Muscle of leg (tissue), 3 donors: ENCODE measurements at regions not wholly inside any gene's neighbourhood (a gene's known extent, or its start where the extent isn't known, plus 50 kb on each side); places are given as distances from the start of the nearest gene placed in this dataset.

ENCODE experiments used
- DNase-seq: peaks from one replicate; pipeline ENCODE4 v3.0.0; 2013
- H3K27ac ChIP-seq: one replicate; pipeline ENCODE4 v1.5.1; 2013; ENCODE audit warnings: mild to moderate bottlenecking, low read length, control low read depth
- H3K27me3 ChIP-seq: one replicate; pipeline ENCODE4 v1.6.1; 2013; ENCODE audit warnings: low read length; ENCODE audit not compliant: control insufficient read depth, insufficient read depth
- H3K36me3 ChIP-seq: one replicate; pipeline ENCODE4 v1.6.1; 2013; ENCODE audit warnings: low read length; ENCODE audit not compliant: control insufficient read depth, insufficient read depth
- H3K4me1 ChIP-seq: one replicate; pipeline ENCODE4 v1.6.1; 2013; ENCODE audit warnings: low read length; ENCODE audit not compliant: control insufficient read depth, insufficient read depth
- H3K4me3 ChIP-seq: one replicate; pipeline ENCODE4 v1.5.1; 2013; ENCODE audit warnings: low read length, control low read depth
- H3K9me3 ChIP-seq: replicated peaks from 2 replicates; pipeline ENCODE4 v1.6.1; 2013; ENCODE audit warnings: low read depth, low read length; ENCODE audit not compliant: control insufficient read depth
- WGBS: methylation state at CpG from one replicate; pipeline ENCODE4 v1.1.5; 2013; ENCODE audit warnings: missing lambda C conversion rate; ENCODE audit not compliant: insufficient coverage; 5-methylcytosine and 5-hydroxymethylcytosine counted together

DNA sequence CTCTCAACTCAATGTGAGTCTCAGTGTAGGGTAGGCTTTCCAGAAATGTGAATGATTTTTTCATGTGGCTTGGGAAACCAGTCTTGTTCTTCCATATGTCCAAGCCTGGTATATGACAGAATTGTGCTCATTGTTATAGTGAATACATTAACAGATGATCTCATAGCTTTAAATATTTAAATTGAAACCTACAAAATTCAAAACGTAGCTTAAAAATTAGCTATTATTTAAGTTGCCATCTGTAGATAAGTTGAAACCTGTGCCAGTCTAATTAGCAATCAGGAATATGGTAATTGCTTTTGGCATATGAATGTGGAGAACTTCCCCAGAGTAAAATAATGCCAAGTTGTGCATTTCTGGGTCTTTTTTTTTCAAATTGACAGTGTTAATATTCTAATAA lies 891.6 kb upstream of the SEL1L start:
- H3K9me3 ChIP-seq, result peaks cover 9% of the 10 kb centered on the region
- no peak for DNase-seq
- H3K36me3 ChIP-seq, result no peaks in the 10 kb centered on the region
- no peak overlapping the region for H3K27ac ChIP-seq
- H3K27me3 ChIP-seq, result no peaks in the 10 kb centered on the region
- H3K4me1 ChIP-seq, result peaks cover 3% of the 10 kb centered on the region
- H3K4me3 ChIP-seq, result no peak overlapping the region
- no CpG with 5 or more reads among the region's 1 CpG for WGBS

- Histone ChIP-seq H3K9me3 (no peaks in the 10 kb centered on the region), H3K4me3 (no peak overlapping the region), H3K36me3 (no peaks in the 10 kb centered on the region), H3K27me3 (no peaks in the 10 kb centered on the region), H3K27ac (no peak overlapping the region), H3K4me1 (no peaks in the 10 kb centered on the region)
- no peak for DNase-seq
These were observed 897.4 kb upstream of the SEL1L start for GRCh38 chr14:82431031-82431430.

DNA sequence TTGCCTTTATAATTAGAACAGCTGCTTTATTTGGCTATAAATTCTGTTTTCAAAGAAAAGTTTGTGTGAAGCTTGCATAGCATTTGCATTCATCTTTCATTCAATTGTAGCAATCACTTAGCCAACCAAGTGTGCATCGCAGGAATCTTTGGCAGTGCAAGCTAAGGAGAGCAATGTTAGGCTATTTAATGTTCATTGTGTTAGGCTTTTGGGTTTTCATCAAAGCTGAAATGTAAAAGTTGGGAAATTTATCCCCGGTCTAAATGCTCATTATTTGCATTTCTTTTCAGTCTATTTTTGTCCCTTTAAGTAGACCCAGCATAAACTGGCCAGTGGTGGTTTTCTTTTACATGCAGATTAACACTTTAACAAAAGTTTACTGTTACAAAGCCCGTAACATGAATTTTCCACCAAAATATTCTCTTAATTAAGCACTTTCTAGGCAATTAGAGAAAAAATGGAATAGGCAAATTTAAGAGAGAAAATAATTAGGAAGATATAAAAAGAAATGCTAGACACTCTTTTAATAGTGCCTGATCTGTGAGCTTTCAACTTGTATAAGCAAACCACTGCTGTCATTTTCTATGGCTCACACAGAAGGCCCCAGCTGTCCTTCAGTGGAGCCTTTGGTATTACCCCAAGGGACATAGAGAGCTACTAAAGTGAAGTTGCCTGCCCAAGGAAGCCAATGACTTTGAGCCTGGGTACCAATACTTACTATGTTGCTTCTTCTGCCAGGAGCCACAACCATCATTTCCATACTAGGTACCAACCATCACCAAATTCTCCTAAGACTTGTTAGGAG lies 898.9 kb upstream of the SEL1L start:
- no peaks in the 10 kb centered on the region for H3K36me3 ChIP-seq
- no peaks in the 10 kb centered on the region for H3K9me3 ChIP-seq
- no peaks in the 10 kb centered on the region for H3K27me3 ChIP-seq
- no peaks in the 10 kb centered on the region for H3K4me1 ChIP-seq
- no peak for DNase-seq
- no peak overlapping the region for H3K27ac ChIP-seq
- WGBS, result no CpG with 5 or more reads among the region's 3 CpGs
- no peak overlapping the region for H3K4me3 ChIP-seq

DNA sequence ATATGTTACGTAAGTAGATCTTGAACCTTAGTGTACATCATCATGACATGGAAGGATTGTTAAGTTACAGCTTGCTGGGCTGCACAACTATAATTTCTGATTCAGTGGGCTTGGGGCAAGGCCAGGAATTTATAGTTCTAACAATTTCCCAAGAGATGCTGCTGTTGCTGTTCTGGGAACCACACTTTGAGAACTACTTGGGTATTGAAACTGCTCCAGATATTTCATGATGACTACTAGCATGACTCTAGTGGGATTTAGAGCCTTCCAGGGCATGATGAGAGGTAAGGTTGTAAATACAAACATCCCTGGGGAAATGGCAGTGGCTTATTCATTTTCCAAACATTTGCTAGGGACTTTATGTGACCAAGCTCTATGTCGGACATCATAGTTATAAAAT lies 904.8 kb upstream of the SEL1L start:
- Histone ChIP-seq H3K4me3 (no peak overlapping the region), H3K27ac (no peak overlapping the region), H3K36me3 (no peaks in the 10 kb centered on the region), H3K27me3 (no peaks in the 10 kb centered on the region), H3K4me1 (no peaks in the 10 kb centered on the region), H3K9me3 (no peaks in the 10 kb centered on the region)
- no CpG with 5 or more reads among the region's 2 CpGs for WGBS
- DNase-seq, result peak; percentile 33

GRCh38 chr14:82441270-82441669 lies 907.6 kb upstream of the SEL1L start:
- Histone ChIP-seq H3K4me3 (no peak overlapping the region), H3K36me3 (no peaks in the 10 kb centered on the region), H3K9me3 (no peaks in the 10 kb centered on the region), H3K27ac (no peak overlapping the region), H3K4me1 (no peaks in the 10 kb centered on the region), H3K27me3 (no peaks in the 10 kb centered on the region)
- DNase-seq, result no peak
- WGBS, result 90% methylated on average over 2 of the region's 3 CpGs

- no peak for DNase-seq
- H3K27me3 ChIP-seq, result no peaks in the 10 kb centered on the region
- no peaks in the 10 kb centered on the region for H3K4me1 ChIP-seq
- H3K27ac ChIP-seq, result no peak overlapping the region
- H3K9me3 ChIP-seq, result no peaks in the 10 kb centered on the region
- WGBS, result no CpG with 5 or more reads among the region's 5 CpGs
- H3K4me3 ChIP-seq, result no peak overlapping the region
- H3K36me3 ChIP-seq, result no peaks in the 10 kb centered on the region
These were observed 912.3 kb upstream of the SEL1L start for GRCh38 chr14:82445810-82446570.

DNA sequence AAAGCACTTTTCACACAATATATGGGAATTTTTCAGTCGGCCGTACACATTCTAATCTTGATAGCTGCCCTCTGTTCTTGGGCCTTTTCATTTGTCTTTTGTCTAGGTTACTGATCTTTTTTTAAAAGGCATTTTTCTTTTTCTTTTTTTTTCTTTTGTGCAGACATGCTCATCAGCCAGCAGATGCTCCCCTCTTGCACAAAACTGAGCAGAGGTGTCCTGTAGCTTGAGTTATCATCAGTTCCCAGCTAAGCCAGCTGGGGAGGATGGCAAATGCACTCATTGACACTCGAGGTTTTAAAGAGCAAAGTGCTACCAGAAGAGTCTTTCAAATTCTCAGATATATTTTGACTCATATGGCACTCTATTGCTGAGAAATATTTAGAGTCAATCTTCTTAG lies 913.9 kb upstream of the SEL1L start:
- no peaks in the 10 kb centered on the region for H3K27me3 ChIP-seq
- H3K4me3 ChIP-seq, result no peak overlapping the region
- WGBS, result no CpG with 5 or more reads among the region's 3 CpGs
- no peaks in the 10 kb centered on the region for H3K4me1 ChIP-seq
- H3K27ac ChIP-seq, result no peak overlapping the region
- DNase-seq, result peak; percentile 23
- H3K9me3 ChIP-seq, result no peaks in the 10 kb centered on the region
- no peaks in the 10 kb centered on the region for H3K36me3 ChIP-seq

DNA sequence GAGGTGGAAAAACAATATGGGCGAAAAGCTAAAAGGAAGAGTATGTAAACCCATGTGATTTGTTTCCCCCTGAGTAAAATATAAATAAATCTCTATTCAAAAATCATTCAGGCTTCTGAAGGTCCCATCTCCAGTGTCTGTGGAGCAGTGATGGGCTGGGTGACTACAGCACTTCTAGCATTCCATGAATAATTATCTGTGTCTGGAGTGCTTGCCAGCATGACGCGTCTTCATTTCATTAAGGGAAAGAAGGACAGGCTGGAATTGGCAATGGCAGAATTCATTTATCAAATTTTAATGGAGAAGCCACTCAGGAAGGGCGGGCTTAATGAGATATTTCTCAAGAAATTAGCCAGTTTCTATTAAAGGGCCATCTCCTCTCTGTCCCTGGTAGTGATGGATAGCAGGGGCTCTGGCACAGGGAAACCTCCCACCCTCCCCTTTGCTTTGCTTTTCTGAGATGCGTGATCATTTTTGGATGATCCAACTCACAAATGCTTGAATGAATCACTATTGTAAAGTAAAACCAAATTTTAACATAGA lies 916.3 kb upstream of the SEL1L start:
- 40% methylated on average over 2 of the region's 5 CpGs for WGBS
- Histone ChIP-seq H3K4me1 (no peaks in the 10 kb centered on the region), H3K4me3 (no peak overlapping the region), H3K36me3 (no peaks in the 10 kb centered on the region), H3K9me3 (no peaks in the 10 kb centered on the region), H3K27ac (no peak overlapping the region), H3K27me3 (no peaks in the 10 kb centered on the region)
- peak; percentile 7 for DNase-seq

GRCh38 chr14:82451675-82452074 lies 918.0 kb upstream of the SEL1L start:
- DNase-seq, result no peak
- Histone ChIP-seq H3K36me3 (no peaks in the 10 kb centered on the region), H3K27me3 (no peaks in the 10 kb centered on the region), H3K9me3 (no peaks in the 10 kb centered on the region), H3K4me3 (no peak overlapping the region), H3K4me1 (no peaks in the 10 kb centered on the region), H3K27ac (no peak overlapping the region)

GRCh38 chr14:82482345-82482744 lies 948.7 kb upstream of the SEL1L start:
- Histone ChIP-seq H3K36me3 (no peaks in the 10 kb centered on the region), H3K4me3 (no peak overlapping the region), H3K27me3 (no peaks in the 10 kb centered on the region), H3K27ac (no peak overlapping the region), H3K9me3 (no peaks in the 10 kb centered on the region), H3K4me1 (no peaks in the 10 kb centered on the region)
- 40% methylated on average over 1 of the region's 6 CpGs for WGBS
- no peak for DNase-seq
